ENCODE measurements at regions not wholly inside any gene's neighbourhood (a gene's known extent, or its start where the extent isn't known, plus 50 kb on each side); places are given as distances from the start of the nearest gene placed in this dataset.

- peaks cover 17% of the 10 kb centered on the region for H3K27me3 Mint-ChIP-seq
- CTCF ChIA-PET, result interaction anchor here (1.1 to 10.0 kb wide), 7 partner anchors 9 to 637 kb away, joined by 4 to 378 read pairs (median 4); partner anchors contain the start of genes GLUL and TEDDM1
Observed at GRCh38 chr1:182145441-182145840, 83.9 kb upstream of the ZNF648 start.

DNA sequence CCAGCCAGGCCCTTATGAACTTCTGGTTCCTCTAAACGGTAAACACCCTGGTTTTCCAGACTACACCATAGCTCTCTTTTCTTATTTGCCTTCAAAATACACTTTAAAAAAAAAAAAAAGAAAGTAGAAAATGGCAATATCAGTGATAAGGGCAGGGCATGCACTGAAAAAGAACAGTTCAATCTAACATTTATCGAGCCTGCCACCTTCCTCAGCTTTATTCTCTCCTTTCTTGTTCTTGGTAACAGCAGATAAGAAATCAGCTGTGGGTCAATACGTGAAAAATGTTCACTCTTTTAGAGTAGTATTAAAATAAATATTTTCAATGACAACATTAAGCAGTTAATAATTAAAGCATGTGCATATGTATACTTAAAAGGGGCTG lies 83.1 kb upstream of the ZNF648 start:
- Mint-ChIP-seq H3K4me3 (no peak overlapping the region), H3K27me3 (peaks cover 19% of the 10 kb centered on the region), H3K9me3 (ENCODE audit: insufficient read depth) (no peaks in the 10 kb centered on the region), H3K4me1 (peaks cover 8% of the 10 kb centered on the region), H3K27ac (no peak overlapping the region)
- H2AFZ ChIP-seq (ENCODE audit: insufficient read depth, low read depth, low read length, poor library complexity, severe bottlenecking), result no peak overlapping the region
- intact Hi-C loops (cut with micrococcal nuclease), result loop anchor here (5.0 kb wide), 1 partner anchor 638 kb away; no protein-coding TSS in a partner anchor
- no peak overlapping the region for H3K27ac ChIP-seq (ENCODE audit: low read length in 2 of 2)
- H4K20me1 ChIP-seq (ENCODE audit: control insufficient read depth, insufficient read depth, low read length, poor library complexity, severe bottlenecking), result no peaks in the 10 kb centered on the region
- ChIA-PET CTCF (interaction anchor here (1.2 to 10.0 kb wide), 12 partner anchors 8 to 638 kb away, joined by 3 to 378 read pairs (median 4); partner anchors contain the start of genes GLUL and TEDDM1), POLR2A (no interaction called here)
- H3K4me2 ChIP-seq (replicated peaks; ENCODE audit: low read depth, low read length, poor library complexity, severe bottlenecking), result no peak overlapping the region
- no peak for TF ChIP-seq CTCF (IDR thresholded peaks at IDR 0.05)
- TF ChIP-seq EZH2 (IDR thresholded peaks at IDR 0.05; ENCODE audit: borderline replicate concordance, insufficient read depth, low read depth, low read length, poor library complexity, severe bottlenecking), result no peak
- peaks cover 0 to 9% of the 10 kb centered on the region in 2 donors for H3K4me1 ChIP-seq (ENCODE audit: control insufficient read depth in 2 of 2, insufficient read depth in 2 of 2, low read length in 2 of 2)
- peaks cover 0 to 4% (median 0%) of the 10 kb centered on the region in 4 experiments for H3K27me3 ChIP-seq (replicated peaks in 1 of 4; ENCODE audit: control extremely low read depth in 1 of 4, control insufficient read depth in 3 of 4, insufficient read depth in 4 of 4, low read length in 3 of 4)
- ATAC-seq (ENCODE audit: low read depth) (no peak), DNase-seq (no peak)
- H3K9me3 ChIP-seq (ENCODE audit: control extremely low read depth in 1 of 3, control insufficient read depth in 2 of 3, insufficient read depth in 1 of 3, low read length in 2 of 3), result no peaks in the 10 kb centered on the region
- H3K36me3 ChIP-seq (replicated peaks in 1 of 2; ENCODE audit: control extremely low read depth in 1 of 2, control insufficient read depth in 1 of 2, extremely low read depth in 1 of 2, insufficient read depth in 2 of 2, low read length in 1 of 2), result no peaks in the 10 kb centered on the region
- no peak overlapping the region for H3K9ac ChIP-seq (ENCODE audit: low read length)
- H3K4me3 ChIP-seq (ENCODE audit: control extremely low read depth in 1 of 5, extremely low read depth in 1 of 5, insufficient read depth in 1 of 5, low read depth in 2 of 5, low read length in 4 of 5), result no peak overlapping the region
- no peaks in the 10 kb centered on the region for H3K79me2 ChIP-seq (ENCODE audit: control insufficient read depth, insufficient read depth, low read length)
- no CpG with 5 or more reads among the region's 3 CpGs for WGBS (ENCODE audit: insufficient coverage)

More at GRCh38 chr1:182145441-182145840, 83.9 kb upstream of the ZNF648 start:
- H3K9ac ChIP-seq (ENCODE audit: low read length), result no peak overlapping the region
- 95% methylated on average over 4 of the region's 5 CpGs for WGBS (ENCODE audit: insufficient coverage)
- POLR2A ChIA-PET, result no interaction called here
- Mint-ChIP-seq H3K9me3 (ENCODE audit: insufficient read depth) (no peaks in the 10 kb centered on the region), H3K27ac (no peak overlapping the region), H3K4me1 (peaks cover 8% of the 10 kb centered on the region), H3K4me3 (no peak overlapping the region)
- DNase-seq (no peak), ATAC-seq (ENCODE audit: low read depth) (no peak)
- H3K36me3 ChIP-seq (replicated peaks in 1 of 2; ENCODE audit: control extremely low read depth in 1 of 2, control insufficient read depth in 1 of 2, extremely low read depth in 1 of 2, insufficient read depth in 2 of 2, low read length in 1 of 2), result no peaks in the 10 kb centered on the region
- H3K79me2 ChIP-seq (ENCODE audit: control insufficient read depth, insufficient read depth, low read length), result no peaks in the 10 kb centered on the region
- no peak overlapping the region for H3K27ac ChIP-seq (ENCODE audit: low read length in 2 of 2)
- H3K4me2 ChIP-seq (replicated peaks; ENCODE audit: low read depth, low read length, poor library complexity, severe bottlenecking), result no peak overlapping the region
- no peak overlapping the region for H3K4me3 ChIP-seq (ENCODE audit: control extremely low read depth in 1 of 5, extremely low read depth in 1 of 5, insufficient read depth in 1 of 5, low read depth in 2 of 5, low read length in 4 of 5)
- no peak overlapping the region for H2AFZ ChIP-seq (ENCODE audit: insufficient read depth, low read depth, low read length, poor library complexity, severe bottlenecking)
- peaks cover 0 to 9% of the 10 kb centered on the region in 2 donors for H3K4me1 ChIP-seq (ENCODE audit: control insufficient read depth in 2 of 2, insufficient read depth in 2 of 2, low read length in 2 of 2)
- peaks cover 0 to 4% (median 0%) of the 10 kb centered on the region in 4 experiments for H3K27me3 ChIP-seq (replicated peaks in 1 of 4; ENCODE audit: control extremely low read depth in 1 of 4, control insufficient read depth in 3 of 4, insufficient read depth in 4 of 4, low read length in 3 of 4)
- no peak for TF ChIP-seq EZH2 (IDR thresholded peaks at IDR 0.05; ENCODE audit: borderline replicate concordance, insufficient read depth, low read depth, low read length, poor library complexity, severe bottlenecking)
- TF ChIP-seq CTCF (IDR thresholded peaks at IDR 0.05), result no peak
- H3K9me3 ChIP-seq (ENCODE audit: control extremely low read depth in 1 of 3, control insufficient read depth in 2 of 3, insufficient read depth in 1 of 3, low read length in 2 of 3), result no peaks in the 10 kb centered on the region
- H4K20me1 ChIP-seq (ENCODE audit: control insufficient read depth, insufficient read depth, low read length, poor library complexity, severe bottlenecking), result no peaks in the 10 kb centered on the region
- intact Hi-C loops (cut with micrococcal nuclease), result no loop called here

All from B cell (primary cell).